H9 (cell line): ENCODE measurements at regions not wholly inside any gene's neighbourhood (a gene's known extent, or its start where the extent isn't known, plus 50 kb on each side); places are given as distances from the start of the nearest gene placed in this dataset.

Experiments
- DNase-seq: peaks from one replicate; pipeline ENCODE4 v3.0.0-alpha.2; 2017
- H2AFZ ChIP-seq: one replicate; pipeline ENCODE4 v1.6.1; 2013; ENCODE audit warnings: mild to moderate bottlenecking, low read length, control low read depth, moderate library complexity
- H2AK5ac ChIP-seq: 2 replicates; pipeline ENCODE4 v1.6.1; 2013; ENCODE audit warnings: low read length, control low read depth, mixed read lengths; ENCODE audit not compliant: insufficient read length
- H2BK120ac ChIP-seq: one replicate; pipeline ENCODE4 v1.6.1; 2013; ENCODE audit warnings: low read depth, mild to moderate bottlenecking, low read length, control low read depth, inconsistent platforms; ENCODE audit not compliant: poor library complexity, severe bottlenecking
- H2BK12ac ChIP-seq: 2 replicates; pipeline ENCODE4 v1.6.1; 2013; ENCODE audit warnings: low read length, control low read depth, mixed read lengths, low read depth; ENCODE audit not compliant: insufficient read length
- H2BK15ac ChIP-seq: 2 replicates; pipeline ENCODE4 v1.6.1; 2013; ENCODE audit warnings: low read depth, low read length, control low read depth
- H2BK20ac ChIP-seq: one replicate; pipeline ENCODE4 v1.6.1; 2013; ENCODE audit warnings: low read depth, mild to moderate bottlenecking, low read length, control low read depth, inconsistent platforms; ENCODE audit not compliant: poor library complexity, severe bottlenecking
- H2BK5ac ChIP-seq: 2 replicates; pipeline ENCODE4 v1.6.1; 2013; ENCODE audit warnings: low read length, control low read depth, mixed read lengths; ENCODE audit not compliant: insufficient read length
- H3K14ac ChIP-seq: 2 replicates; pipeline ENCODE4 v1.6.1; 2013; ENCODE audit warnings: low read length, control low read depth; ENCODE audit not compliant: insufficient read depth
- H3K18ac ChIP-seq: 2 replicates; pipeline ENCODE4 v1.6.1; 2013; ENCODE audit warnings: low read depth, mild to moderate bottlenecking, mixed read lengths, low read length, control low read depth; ENCODE audit not compliant: insufficient read length
- H3K23ac ChIP-seq: 2 replicates; pipeline ENCODE4 v1.6.1; 2013; ENCODE audit warnings: low read length, control low read depth, mixed read lengths, low read depth; ENCODE audit not compliant: insufficient read length
- H3K23me2 ChIP-seq: 2 replicates; pipeline ENCODE4 v1.6.1; 2013; ENCODE audit warnings: low read depth, mild to moderate bottlenecking, mixed read lengths, low read length, control low read depth; ENCODE audit not compliant: insufficient read length, poor library complexity, severe bottlenecking
- H3K27ac ChIP-seq: 2 replicates; pipeline ENCODE4 v1.5.1; 2013; ENCODE audit warnings: low read length, control low read depth, mixed read lengths, low read depth; ENCODE audit not compliant: insufficient read length
- H3K27me3 ChIP-seq: 2 replicates; pipeline ENCODE4 v1.6.1; 2013; ENCODE audit warnings: low read length, control low read depth, inconsistent platforms; ENCODE audit not compliant: insufficient read depth
- H3K4ac ChIP-seq: 2 replicates; pipeline ENCODE4 v1.6.1; 2013; ENCODE audit warnings: low read depth, mild to moderate bottlenecking, control low read depth, inconsistent platforms, low read length, moderate library complexity
- H3K4me1 ChIP-seq: 2 replicates; pipeline ENCODE4 v1.6.1; 2013; ENCODE audit warnings: low read length, control low read depth, inconsistent platforms; ENCODE audit not compliant: insufficient read depth
- H3K4me2 ChIP-seq: 2 replicates; pipeline ENCODE4 v1.6.1; 2013; ENCODE audit warnings: low read length, control low read depth, mixed read lengths; ENCODE audit not compliant: insufficient read length, insufficient read depth
- H3K56ac ChIP-seq: 2 replicates; pipeline ENCODE4 v1.6.1; 2013; ENCODE audit warnings: low read depth, mild to moderate bottlenecking, mixed read lengths, low read length, control low read depth; ENCODE audit not compliant: insufficient read length
- H3K79me1 ChIP-seq: 2 replicates; pipeline ENCODE4 v1.6.1; 2013; ENCODE audit warnings: low read depth, mild to moderate bottlenecking, moderate library complexity, low read length, control low read depth, inconsistent platforms; ENCODE audit not compliant: insufficient read depth, poor library complexity, severe bottlenecking
- H3K79me2 ChIP-seq: 2 replicates; pipeline ENCODE4 v1.6.1; 2013; ENCODE audit warnings: low read length, control low read depth, inconsistent platforms; ENCODE audit not compliant: insufficient read depth
- H3K9ac ChIP-seq: 2 replicates; pipeline ENCODE4 v1.6.1; 2013; ENCODE audit warnings: low read length, control low read depth, mixed read lengths; ENCODE audit not compliant: insufficient read length; ENCODE audit errors: extremely low read depth
- H3K9me3 ChIP-seq: one replicate; pipeline ENCODE4 v1.6.1; 2013; ENCODE audit warnings: low read depth, low read length, inconsistent platforms; ENCODE audit not compliant: control insufficient read depth
- H3T11ph ChIP-seq: one replicate; pipeline ENCODE4 v1.6.1; 2013; ENCODE audit warnings: mild to moderate bottlenecking, low read length, control low read depth, inconsistent platforms
- H4K20me1 ChIP-seq: one replicate; pipeline ENCODE4 v1.6.1; 2013; ENCODE audit not compliant: control insufficient read depth, insufficient read length, insufficient read depth
- H4K5ac ChIP-seq: 2 replicates; pipeline ENCODE4 v1.6.1; 2013; ENCODE audit warnings: low read depth, mild to moderate bottlenecking, mixed read lengths, low read length, control low read depth; ENCODE audit not compliant: insufficient read length
- H4K8ac ChIP-seq: replicated peaks from 2 replicates; pipeline ENCODE4 v1.6.1; 2013; ENCODE audit warnings: low read length, control low read depth, mixed read lengths, low read depth; ENCODE audit not compliant: insufficient read length
- H4K91ac ChIP-seq: 2 replicates; pipeline ENCODE4 v1.6.1; 2013; ENCODE audit warnings: low read depth, mild to moderate bottlenecking, moderate library complexity, mixed read lengths, low read length, control low read depth; ENCODE audit not compliant: insufficient read length
- H3K27ac Mint-ChIP-seq, 3 experiments: 2 replicates in 2 of 3; 3 replicates in 1 of 3; pipeline ENCODE4 v1.8.0; 2020 to 2021; ENCODE audit warnings: mixed read lengths in 3 of 3, mild to moderate bottlenecking in 1 of 3, moderate library complexity in 1 of 3
- H3K27me3 Mint-ChIP-seq: 2 replicates; pipeline ENCODE4 v1.8.0; 2021; ENCODE audit warnings: low read depth, mild to moderate bottlenecking, moderate library complexity, mixed read lengths
- H3K36me3 Mint-ChIP-seq, 3 experiments: 2 replicates in 2 of 3; 3 replicates in 1 of 3; pipeline ENCODE4 v1.8.0; 2020 to 2021; ENCODE audit warnings: low read depth in 3 of 3, mixed read lengths in 3 of 3; ENCODE audit not compliant: insufficient read depth in 1 of 3
- H3K4me1 Mint-ChIP-seq, 2 experiments: 2 replicates each; pipeline ENCODE4 v1.8.0; 2020; ENCODE audit warnings: mixed read lengths in 2 of 2
- H3K4me3 Mint-ChIP-seq, 2 experiments: 2 replicates in 1 of 2; 3 replicates in 1 of 2; pipeline ENCODE4 v1.8.0; 2020 to 2021; ENCODE audit warnings: mild to moderate bottlenecking in 2 of 2, mixed read lengths in 2 of 2, moderate library complexity in 1 of 2
- H3K9me3 Mint-ChIP-seq, 2 experiments: 2 replicates in 1 of 2; 3 replicates in 1 of 2; pipeline ENCODE4 v1.8.0; 2020; ENCODE audit warnings: mild to moderate bottlenecking in 2 of 2, mixed read lengths in 2 of 2, moderate library complexity in 1 of 2
- WGBS: extraction: QIAGEN DNeasy Blood & Tissue Kit; methylation state at CpG from one replicate; pipeline ENCODE4 v1.1.7; 2013; ENCODE audit warnings: missing lambda C conversion rate, low lambda C conversion rate, mixed read lengths; ENCODE audit not compliant: insufficient read length; ENCODE audit errors: extremely low coverage; 5-methylcytosine and 5-hydroxymethylcytosine counted together
- TF ChIP-seq, protein P1 (sequence below): fragments of 200-600 bp; sonication (generic); conservative IDR thresholded peaks from 3 replicates; pipeline ENCODE4 v1.8.0; 2021; ENCODE audit warnings: antibody characterized with exemption, mild to moderate bottlenecking

- H3K4me2 ChIP-seq: no peak overlapping the region
- no peak overlapping the region for H2AFZ ChIP-seq
- no peak overlapping the region for H3K27ac ChIP-seq
- H3K4ac ChIP-seq: no peak overlapping the region
- H4K91ac ChIP-seq: no peak overlapping the region
- no peak overlapping the region for H3K18ac ChIP-seq
- no peak overlapping the region for H2BK15ac ChIP-seq
- no peak overlapping the region for H2BK12ac ChIP-seq
- H3K79me2 ChIP-seq: no peaks in the 10 kb centered on the region
- Mint-ChIP-seq H3K4me3 (no peak overlapping the region), H3K9me3 (peaks cover 0 to 9% of the 10 kb centered on the region in 2 experiments; a peak in 3 of 5 replicates), H3K27ac (no peak overlapping the region), H3K27me3 (peaks cover 3% of the 10 kb centered on the region; the same call in 1 of the 2 replicates), H3K36me3 (0 out of 7 replicates have a peak, but pooled peaks cover 0 to 3% (median 0%) of the 10 kb centered on the region in 3 experiments), H3K4me1 (peaks cover 0 to 5% of the 10 kb centered on the region in 2 experiments; a peak in 2 of 4 replicates)
- no peak overlapping the region for H2BK120ac ChIP-seq
- no peak overlapping the region for H3K14ac ChIP-seq
- H4K5ac ChIP-seq: no peak overlapping the region
- H3K4me1 ChIP-seq: no peaks in the 10 kb centered on the region
- no peaks in the 10 kb centered on the region for H3K27me3 ChIP-seq
- no peak overlapping the region for H3K23ac ChIP-seq
- H4K8ac ChIP-seq: no peak overlapping the region
- H2AK5ac ChIP-seq: no peak overlapping the region
- no peaks in the 10 kb centered on the region for H4K20me1 ChIP-seq
- H3T11ph ChIP-seq: no peak overlapping the region
- H2BK5ac ChIP-seq: no peak overlapping the region
- no peak overlapping the region for H2BK20ac ChIP-seq
- no CpG with 5 or more reads among the region's 1 CpG for WGBS
- H3K79me1 ChIP-seq: no peaks in the 10 kb centered on the region
- no peaks in the 10 kb centered on the region for H3K9me3 ChIP-seq
- no peaks in the 10 kb centered on the region for H3K23me2 ChIP-seq
- H3K9ac ChIP-seq: no peak overlapping the region
- no peak for DNase-seq
- TF ChIP-seq, protein P1, sequence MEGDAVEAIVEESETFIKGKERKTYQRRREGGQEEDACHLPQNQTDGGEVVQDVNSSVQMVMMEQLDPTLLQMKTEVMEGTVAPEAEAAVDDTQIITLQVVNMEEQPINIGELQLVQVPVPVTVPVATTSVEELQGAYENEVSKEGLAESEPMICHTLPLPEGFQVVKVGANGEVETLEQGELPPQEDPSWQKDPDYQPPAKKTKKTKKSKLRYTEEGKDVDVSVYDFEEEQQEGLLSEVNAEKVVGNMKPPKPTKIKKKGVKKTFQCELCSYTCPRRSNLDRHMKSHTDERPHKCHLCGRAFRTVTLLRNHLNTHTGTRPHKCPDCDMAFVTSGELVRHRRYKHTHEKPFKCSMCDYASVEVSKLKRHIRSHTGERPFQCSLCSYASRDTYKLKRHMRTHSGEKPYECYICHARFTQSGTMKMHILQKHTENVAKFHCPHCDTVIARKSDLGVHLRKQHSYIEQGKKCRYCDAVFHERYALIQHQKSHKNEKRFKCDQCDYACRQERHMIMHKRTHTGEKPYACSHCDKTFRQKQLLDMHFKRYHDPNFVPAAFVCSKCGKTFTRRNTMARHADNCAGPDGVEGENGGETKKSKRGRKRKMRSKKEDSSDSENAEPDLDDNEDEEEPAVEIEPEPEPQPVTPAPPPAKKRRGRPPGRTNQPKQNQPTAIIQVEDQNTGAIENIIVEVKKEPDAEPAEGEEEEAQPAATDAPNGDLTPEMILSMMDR: no peak
- no peak overlapping the region for H3K56ac ChIP-seq
These were observed 72.2 kb upstream of the MYCN start for GRCh38 chr2:15868186-15868585.
